Mesenchymal stem cell (in vitro differentiated cells and primary cell): ENCODE measurements at regions not wholly inside any gene's neighbourhood (a gene's known extent, or its start where the extent isn't known, plus 50 kb on each side); places are given as distances from the start of the nearest gene placed in this dataset.

Source experiments
- DNase-seq: peaks from one replicate; pipeline ENCODE4 v3.0.0-alpha.2; 2013
- H2AFZ ChIP-seq: one replicate; pipeline ENCODE4 v1.6.1; 2013; ENCODE audit warnings: low read depth, mild to moderate bottlenecking, control low read depth, inconsistent platforms, low read length, moderate library complexity
- H2AK5ac ChIP-seq: 2 replicates; pipeline ENCODE4 v1.6.1; 2013; ENCODE audit warnings: low read length, moderate library complexity, mild to moderate bottlenecking, inconsistent platforms; ENCODE audit not compliant: severe bottlenecking
- H2BK120ac ChIP-seq: one replicate; pipeline ENCODE4 v1.6.1; 2013; ENCODE audit warnings: low read depth, mild to moderate bottlenecking, inconsistent platforms, low read length, moderate library complexity
- H2BK12ac ChIP-seq, 2 experiments: one replicate each; pipeline ENCODE4 v1.6.1; 2013; ENCODE audit warnings: inconsistent platforms in 2 of 2, low read length in 2 of 2, mild to moderate bottlenecking in 2 of 2, moderate library complexity in 2 of 2, control low read depth in 1 of 2
- H2BK15ac ChIP-seq: one replicate; pipeline ENCODE4 v1.6.1; 2013; ENCODE audit warnings: mild to moderate bottlenecking, low read depth, inconsistent platforms; ENCODE audit not compliant: poor library complexity, severe bottlenecking
- H2BK5ac ChIP-seq: 2 replicates; pipeline ENCODE4 v1.6.1; 2013; ENCODE audit warnings: low read depth, mild to moderate bottlenecking, low read length, control low read depth, inconsistent platforms; ENCODE audit not compliant: poor library complexity, severe bottlenecking
- H3K14ac ChIP-seq, 2 experiments: one replicate each; pipeline ENCODE4 v1.6.1; 2013; ENCODE audit warnings: inconsistent platforms in 2 of 2, low read length in 2 of 2, control low read depth in 1 of 2, mild to moderate bottlenecking in 1 of 2, moderate library complexity in 1 of 2
- H3K18ac ChIP-seq, 2 experiments: one replicate each; pipeline ENCODE4 v1.6.1; 2013; ENCODE audit warnings: inconsistent platforms in 2 of 2, low read length in 2 of 2, control low read depth in 1 of 2, low read depth in 1 of 2, mild to moderate bottlenecking in 1 of 2
- H3K23ac ChIP-seq, 2 experiments: one replicate each; pipeline ENCODE4 v1.6.1; 2013; ENCODE audit warnings: inconsistent platforms in 2 of 2, low read length in 2 of 2, mild to moderate bottlenecking in 2 of 2, moderate library complexity in 2 of 2, control low read depth in 1 of 2
- H3K27ac ChIP-seq: 2 replicates; pipeline ENCODE4 v1.5.1; 2013; ENCODE audit warnings: mild to moderate bottlenecking, moderate library complexity, low read length, control low read depth, inconsistent platforms; ENCODE audit not compliant: poor library complexity, severe bottlenecking
- H3K27me3 ChIP-seq, 2 experiments: 2 replicates each; pipeline versions ENCODE4 v1.6.1 to v1.7.0; 2013; ENCODE audit warnings: low read length in 2 of 2, mild to moderate bottlenecking in 2 of 2, moderate library complexity in 2 of 2, control low read depth in 1 of 2, inconsistent platforms in 1 of 2; ENCODE audit not compliant: control insufficient read depth in 1 of 2, insufficient read depth in 1 of 2
- H3K36me3 ChIP-seq, 2 experiments: 2 replicates each; pipeline versions ENCODE4 v1.6.1 to v1.7.0; 2013; ENCODE audit warnings: low read length in 2 of 2, control low read depth in 1 of 2, inconsistent platforms in 1 of 2, low read depth in 1 of 2, mild to moderate bottlenecking in 1 of 2; ENCODE audit not compliant: insufficient read depth in 2 of 2, control insufficient read depth in 1 of 2
- H3K4ac ChIP-seq, 2 experiments: one replicate each; pipeline ENCODE4 v1.6.1; 2013; ENCODE audit warnings: inconsistent platforms in 2 of 2, low read length in 2 of 2, mild to moderate bottlenecking in 2 of 2, moderate library complexity in 2 of 2, control low read depth in 1 of 2, low read depth in 1 of 2
- H3K4me1 ChIP-seq: 2 replicates; pipeline ENCODE4 v1.6.1; 2013; ENCODE audit warnings: low read depth, low read length, control low read depth; ENCODE audit not compliant: control insufficient read depth, insufficient read depth
- H3K4me2 ChIP-seq: 2 replicates; pipeline ENCODE4 v1.6.1; 2013; ENCODE audit warnings: low read length, mild to moderate bottlenecking, inconsistent platforms; ENCODE audit not compliant: poor library complexity, severe bottlenecking
- H3K4me3 ChIP-seq, 2 experiments: 2 replicates each; pipeline versions ENCODE4 v1.5.1 to v1.7.0; 2013; ENCODE audit warnings: low read length in 2 of 2, mild to moderate bottlenecking in 2 of 2, control low read depth in 1 of 2, low read depth in 1 of 2; ENCODE audit not compliant: insufficient read depth in 1 of 2
- H3K79me1 ChIP-seq: replicated peaks from 2 replicates; pipeline ENCODE4 v1.6.1; 2013; ENCODE audit warnings: mild to moderate bottlenecking, control low read depth, low read length, inconsistent platforms; ENCODE audit not compliant: poor library complexity, severe bottlenecking
- H3K9ac ChIP-seq: 2 replicates; pipeline ENCODE4 v1.7.0; 2013; ENCODE audit warnings: mild to moderate bottlenecking, low read length, moderate library complexity
- H3K9me3 ChIP-seq: 2 replicates; pipeline ENCODE4 v1.7.0; 2013; ENCODE audit warnings: mild to moderate bottlenecking, low read length; ENCODE audit not compliant: control insufficient read depth
- H4K8ac ChIP-seq: one replicate; pipeline ENCODE4 v1.6.1; 2013; ENCODE audit warnings: inconsistent platforms, mild to moderate bottlenecking, low read length, moderate library complexity
- H4K91ac ChIP-seq: one replicate; pipeline ENCODE4 v1.6.1; 2013; ENCODE audit warnings: mild to moderate bottlenecking, low read length, inconsistent platforms
- WGBS: methylation state at CpG from one replicate; pipeline ENCODE4 v1.1.7; 2013; ENCODE audit warnings: mixed read lengths; 5-methylcytosine and 5-hydroxymethylcytosine counted together

DNA sequence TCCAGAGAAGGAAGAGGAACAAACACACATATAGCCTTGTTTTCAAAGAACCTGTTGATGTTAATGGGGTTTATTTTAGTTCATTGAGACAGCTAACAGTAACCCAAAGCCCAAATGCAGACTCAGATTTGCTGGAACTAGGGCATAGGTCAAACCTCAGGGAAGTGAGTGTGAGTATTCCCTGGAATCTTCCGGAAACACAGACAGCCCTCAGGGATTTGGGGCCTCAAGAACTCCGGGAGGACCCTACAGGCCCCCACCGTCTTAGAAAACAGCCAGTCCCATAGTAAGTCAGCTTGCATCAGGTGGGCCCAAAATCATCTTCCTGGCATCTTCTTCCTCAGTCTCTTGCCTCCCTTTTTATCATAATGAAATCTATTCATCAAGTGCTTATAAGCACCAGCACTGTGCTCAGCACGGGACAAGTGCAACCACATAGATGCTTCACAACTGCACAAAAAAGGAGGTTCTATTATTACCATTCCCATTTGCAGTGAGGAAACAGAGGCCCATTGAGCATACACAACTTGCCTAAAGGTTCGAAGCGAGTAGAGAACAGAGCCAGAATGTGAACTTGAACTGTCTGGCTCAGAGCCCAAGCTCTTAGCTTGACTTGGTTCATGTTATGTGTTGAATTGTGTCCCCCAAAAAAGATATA, 50.2 kb upstream of the BCL11A start:
- H4K91ac ChIP-seq: no peak overlapping the region
- no peak overlapping the region for H3K27ac ChIP-seq
- H3K14ac ChIP-seq: no peak overlapping the region
- no peaks in the 10 kb centered on the region for H3K79me1 ChIP-seq
- H3K9ac ChIP-seq: no peak overlapping the region
- no peak overlapping the region for H2BK5ac ChIP-seq
- H2BK12ac ChIP-seq: no peak overlapping the region
- H3K4ac ChIP-seq: no peak overlapping the region
- H3K4me3 ChIP-seq: no peak overlapping the region
- no peak overlapping the region for H3K23ac ChIP-seq
- WGBS: 70% methylated on average over 6 of the region's 6 CpGs
- H3K18ac ChIP-seq: no peak overlapping the region
- H2AFZ ChIP-seq: no peak overlapping the region
- H3K9me3 ChIP-seq: no peaks in the 10 kb centered on the region
- no peak overlapping the region for H3K4me2 ChIP-seq
- DNase-seq: no peak
- no peak overlapping the region for H2AK5ac ChIP-seq
- no peak overlapping the region for H2BK15ac ChIP-seq
- H2BK120ac ChIP-seq: no peak overlapping the region
- H3K4me1 ChIP-seq: no peaks in the 10 kb centered on the region
- no peaks in the 10 kb centered on the region for H3K36me3 ChIP-seq
- peaks cover 0 to 3% of the 10 kb centered on the region in 2 experiments for H3K27me3 ChIP-seq
- H4K8ac ChIP-seq: no peak overlapping the region

DNA sequence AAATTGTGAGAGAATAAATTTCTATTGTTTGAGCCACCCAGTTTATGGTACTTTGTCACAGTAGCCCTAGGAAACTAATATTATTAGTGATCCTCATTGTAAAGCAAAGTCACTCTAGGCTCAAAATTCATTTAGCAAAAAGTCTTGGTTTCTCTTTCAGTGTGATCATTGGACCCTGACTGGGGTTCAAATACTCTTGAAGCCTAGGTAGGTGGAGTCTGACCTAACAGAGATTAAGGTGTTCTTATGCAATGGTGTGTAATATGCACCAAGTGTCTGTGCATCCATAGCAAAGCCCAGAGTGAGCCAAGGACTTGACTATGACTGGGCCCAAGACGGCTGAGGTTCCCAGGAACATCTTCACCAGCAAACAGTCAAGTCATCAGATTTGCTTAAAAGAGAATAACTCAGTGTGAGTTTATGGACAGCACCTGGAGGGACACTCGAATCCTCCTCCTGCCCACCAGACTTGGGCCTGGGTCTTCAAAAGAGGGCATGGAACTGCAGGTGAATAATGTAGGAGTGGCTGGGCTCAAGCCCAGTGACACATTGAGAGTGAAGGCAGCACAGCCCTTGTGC, 51.1 kb upstream of the BCL11A start:
- H3K23ac ChIP-seq: no peak overlapping the region
- no peak overlapping the region for H3K14ac ChIP-seq
- peaks cover 0 to 8% of the 10 kb centered on the region in 2 experiments for H3K27me3 ChIP-seq
- 89% methylated on average over 2 of the region's 2 CpGs for WGBS
- no peak overlapping the region for H3K4me3 ChIP-seq
- no peak overlapping the region for H2BK120ac ChIP-seq
- H4K91ac ChIP-seq: no peak overlapping the region
- H3K9ac ChIP-seq: no peak overlapping the region
- H3K4me2 ChIP-seq: no peak overlapping the region
- no peaks in the 10 kb centered on the region for H3K36me3 ChIP-seq
- H3K4ac ChIP-seq: no peak overlapping the region
- no peaks in the 10 kb centered on the region for H3K79me1 ChIP-seq
- no peaks in the 10 kb centered on the region for H3K9me3 ChIP-seq
- no peak overlapping the region for H2BK12ac ChIP-seq
- no peak overlapping the region for H3K27ac ChIP-seq
- no peak overlapping the region for H2BK15ac ChIP-seq
- DNase-seq: no peak
- no peaks in the 10 kb centered on the region for H3K4me1 ChIP-seq
- H3K18ac ChIP-seq: no peak overlapping the region
- H2AFZ ChIP-seq: no peak overlapping the region
- no peak overlapping the region for H2AK5ac ChIP-seq
- no peak overlapping the region for H2BK5ac ChIP-seq
- no peak overlapping the region for H4K8ac ChIP-seq

DNA sequence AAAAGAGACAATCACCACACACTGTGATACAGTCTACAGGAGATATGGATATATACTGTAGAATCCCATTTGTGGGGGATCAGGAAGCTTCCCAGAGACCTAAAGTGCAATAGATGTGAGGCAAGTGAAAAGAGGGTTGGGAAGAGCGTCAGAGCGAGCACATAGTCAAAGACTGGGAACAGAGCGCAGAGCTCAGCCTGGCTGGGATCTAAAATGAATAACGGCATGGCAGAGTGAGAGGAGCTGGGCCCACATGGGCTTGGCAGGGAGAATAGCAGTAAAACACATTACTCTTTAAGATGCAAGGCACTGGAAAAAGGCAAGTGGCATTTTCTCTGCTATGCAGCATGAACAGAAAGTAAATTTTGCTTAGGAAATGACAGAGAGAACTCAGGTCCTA, 52.4 kb upstream of the BCL11A start:
- Histone ChIP-seq H4K8ac (no peak overlapping the region), H4K91ac (no peak overlapping the region), H3K4me2 (no peak overlapping the region), H2BK15ac (no peak overlapping the region), H3K4ac (no peak overlapping the region), H3K18ac (no peak overlapping the region), H3K4me3 (no peak overlapping the region), H3K4me1 (no peaks in the 10 kb centered on the region), H3K36me3 (no peaks in the 10 kb centered on the region), H3K9me3 (no peaks in the 10 kb centered on the region), H3K14ac (no peak overlapping the region), H3K79me1 (no peaks in the 10 kb centered on the region), H2AFZ (no peak overlapping the region), H3K23ac (no peak overlapping the region), H2BK5ac (no peak overlapping the region), H3K27me3 (peaks cover 0 to 5% of the 10 kb centered on the region in 2 experiments), H3K27ac (no peak overlapping the region), H2AK5ac (no peak overlapping the region), H3K9ac (no peak overlapping the region), H2BK120ac (no peak overlapping the region), H2BK12ac (no peak overlapping the region)
- DNase-seq: no peak
- WGBS: 86% methylated on average over 4 of the region's 4 CpGs

DNA sequence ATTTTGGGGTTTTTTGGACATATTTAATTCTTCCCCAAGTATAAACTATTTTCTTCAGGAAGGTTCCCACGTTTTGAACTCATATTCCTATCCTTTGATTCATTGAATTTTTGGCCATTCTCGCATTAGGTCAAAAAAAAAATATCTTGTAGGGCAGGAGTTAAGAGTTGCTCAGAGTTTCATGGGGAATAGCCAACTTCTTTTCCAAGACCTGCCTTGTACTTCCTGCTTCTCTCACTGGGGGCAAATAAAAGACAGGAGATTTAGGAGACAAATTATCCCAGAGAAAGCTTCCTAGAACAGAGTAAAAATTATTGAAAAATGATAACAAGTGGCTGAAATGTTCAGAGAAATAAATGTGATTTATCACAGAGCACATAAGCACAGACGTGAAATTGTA, 55.2 kb upstream of the BCL11A start:
- H3K27me3 ChIP-seq: peaks cover 0 to 5% of the 10 kb centered on the region in 2 experiments
- H2BK15ac ChIP-seq: no peak overlapping the region
- no peak overlapping the region for H3K27ac ChIP-seq
- H3K36me3 ChIP-seq: no peaks in the 10 kb centered on the region
- no peak overlapping the region for H2BK12ac ChIP-seq
- no peaks in the 10 kb centered on the region for H3K9me3 ChIP-seq
- no peak overlapping the region for H4K8ac ChIP-seq
- no peak overlapping the region for H2BK120ac ChIP-seq
- no peak overlapping the region for H3K4me2 ChIP-seq
- H3K79me1 ChIP-seq: no peaks in the 10 kb centered on the region
- no peak for DNase-seq
- H3K18ac ChIP-seq: no peak overlapping the region
- no peak overlapping the region for H3K9ac ChIP-seq
- H2AFZ ChIP-seq: no peak overlapping the region
- no peaks in the 10 kb centered on the region for H3K4me1 ChIP-seq
- no peak overlapping the region for H2BK5ac ChIP-seq
- no peak overlapping the region for H3K4me3 ChIP-seq
- H3K4ac ChIP-seq: no peak overlapping the region
- no peak overlapping the region for H2AK5ac ChIP-seq
- WGBS: no CpG with 5 or more reads among the region's 3 CpGs
- no peak overlapping the region for H3K14ac ChIP-seq
- H3K23ac ChIP-seq: no peak overlapping the region
- H4K91ac ChIP-seq: no peak overlapping the region
